ENCODE measurements at regions not wholly inside any gene's neighbourhood (a gene's known extent, or its start where the extent isn't known, plus 50 kb on each side); places are given as distances from the start of the nearest gene placed in this dataset.

DNA sequence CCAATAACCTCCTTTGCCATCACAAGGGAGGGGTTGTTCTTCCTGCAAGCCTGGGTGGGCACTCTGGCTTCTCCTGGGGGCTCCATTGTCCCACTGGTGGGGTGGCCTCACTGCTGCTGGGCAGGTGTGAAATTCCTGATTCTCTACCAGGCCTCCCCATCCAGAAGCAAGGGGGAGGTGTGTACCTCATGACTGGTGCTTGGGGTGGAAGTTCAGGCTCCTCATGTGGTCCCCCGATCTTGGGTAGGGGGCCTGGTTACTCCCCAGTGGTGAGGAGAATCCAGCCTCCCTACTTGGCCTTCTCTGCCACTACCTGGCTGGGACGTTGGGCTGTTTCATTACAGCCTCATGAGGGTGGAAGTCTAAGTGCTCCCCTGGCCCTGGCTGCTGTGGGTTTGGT is 433.9 kb downstream of the IRX2 start:
- no peak overlapping the region for H3K4me3 ChIP-seq
- no peaks in the 10 kb centered on the region for H3K9me3 ChIP-seq
- no peaks in the 10 kb centered on the region for H3K36me3 ChIP-seq
- no peaks in the 10 kb centered on the region for H3K4me1 ChIP-seq
- intact Hi-C loops (cut with DNase I), result no loop called here
- H3K27me3 ChIP-seq, result no peaks in the 10 kb centered on the region
- TF ChIP-seq, protein P1, sequence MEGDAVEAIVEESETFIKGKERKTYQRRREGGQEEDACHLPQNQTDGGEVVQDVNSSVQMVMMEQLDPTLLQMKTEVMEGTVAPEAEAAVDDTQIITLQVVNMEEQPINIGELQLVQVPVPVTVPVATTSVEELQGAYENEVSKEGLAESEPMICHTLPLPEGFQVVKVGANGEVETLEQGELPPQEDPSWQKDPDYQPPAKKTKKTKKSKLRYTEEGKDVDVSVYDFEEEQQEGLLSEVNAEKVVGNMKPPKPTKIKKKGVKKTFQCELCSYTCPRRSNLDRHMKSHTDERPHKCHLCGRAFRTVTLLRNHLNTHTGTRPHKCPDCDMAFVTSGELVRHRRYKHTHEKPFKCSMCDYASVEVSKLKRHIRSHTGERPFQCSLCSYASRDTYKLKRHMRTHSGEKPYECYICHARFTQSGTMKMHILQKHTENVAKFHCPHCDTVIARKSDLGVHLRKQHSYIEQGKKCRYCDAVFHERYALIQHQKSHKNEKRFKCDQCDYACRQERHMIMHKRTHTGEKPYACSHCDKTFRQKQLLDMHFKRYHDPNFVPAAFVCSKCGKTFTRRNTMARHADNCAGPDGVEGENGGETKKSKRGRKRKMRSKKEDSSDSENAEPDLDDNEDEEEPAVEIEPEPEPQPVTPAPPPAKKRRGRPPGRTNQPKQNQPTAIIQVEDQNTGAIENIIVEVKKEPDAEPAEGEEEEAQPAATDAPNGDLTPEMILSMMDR (IDR thresholded peaks at IDR 0.05), result no peak
- no peak for ATAC-seq
- H3K27ac ChIP-seq, result no peak overlapping the region
- no peak for DNase-seq

DNA sequence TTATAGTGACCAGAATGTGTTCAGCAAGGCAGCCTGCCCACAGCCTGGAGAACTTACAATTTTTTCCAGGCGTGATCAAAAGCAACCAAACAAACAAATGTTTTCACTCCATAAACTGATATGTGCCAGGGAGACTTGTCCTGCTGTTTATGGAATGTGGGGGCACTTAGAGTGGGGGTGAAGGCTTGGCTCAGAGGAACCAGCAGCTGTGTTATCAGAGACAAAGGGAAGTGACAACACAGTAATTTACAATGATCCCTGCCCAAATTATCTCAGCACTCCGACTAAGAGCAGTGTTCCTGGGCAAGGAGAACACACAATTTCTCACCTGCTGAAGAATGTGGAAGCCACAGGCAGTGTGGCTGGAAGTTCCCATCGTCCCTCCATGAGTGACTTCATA is 429.1 kb upstream of the IRX4 start:
- TF ChIP-seq, protein P1 (IDR thresholded peaks at IDR 0.05), result no peak
- no peaks in the 10 kb centered on the region for H3K9me3 ChIP-seq
- intact Hi-C loops (cut with DNase I), result no loop called here
- no peak overlapping the region for H3K4me3 ChIP-seq
- ATAC-seq (no peak), DNase-seq (no peak)
- no peak overlapping the region for H3K27ac ChIP-seq
- no peaks in the 10 kb centered on the region for H3K36me3 ChIP-seq
- no peaks in the 10 kb centered on the region for H3K4me1 ChIP-seq
- H3K27me3 ChIP-seq, result no peaks in the 10 kb centered on the region

DNA sequence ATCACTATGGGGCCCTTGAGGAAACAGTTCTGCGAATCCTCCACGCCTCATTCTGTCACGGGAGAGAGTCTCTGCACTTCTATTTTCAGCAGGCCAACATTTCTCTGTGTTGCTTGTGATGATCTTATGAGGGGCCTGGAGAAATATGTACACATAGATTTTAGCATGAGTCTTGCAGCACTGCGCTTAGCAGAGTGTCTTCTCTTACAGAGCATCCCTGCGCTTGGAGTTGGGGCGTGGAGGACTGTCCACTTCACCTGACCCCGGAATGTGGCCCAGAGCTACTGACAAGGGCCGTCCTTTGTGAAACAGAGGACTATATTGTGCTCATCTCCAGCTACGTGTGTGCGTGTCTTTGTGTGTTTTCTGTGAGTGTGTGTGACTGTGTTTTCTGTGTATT is 428.2 kb upstream of the IRX4 start:
- TF ChIP-seq, protein P1 (IDR thresholded peaks at IDR 0.05), result no peak
- Histone ChIP-seq H3K4me1 (no peaks in the 10 kb centered on the region), H3K4me3 (no peak overlapping the region), H3K27me3 (no peaks in the 10 kb centered on the region), H3K36me3 (no peaks in the 10 kb centered on the region), H3K9me3 (no peaks in the 10 kb centered on the region), H3K27ac (no peak overlapping the region)
- intact Hi-C loops (cut with DNase I), result no loop called here
- ATAC-seq, result no peak
- no peak for DNase-seq

DNA sequence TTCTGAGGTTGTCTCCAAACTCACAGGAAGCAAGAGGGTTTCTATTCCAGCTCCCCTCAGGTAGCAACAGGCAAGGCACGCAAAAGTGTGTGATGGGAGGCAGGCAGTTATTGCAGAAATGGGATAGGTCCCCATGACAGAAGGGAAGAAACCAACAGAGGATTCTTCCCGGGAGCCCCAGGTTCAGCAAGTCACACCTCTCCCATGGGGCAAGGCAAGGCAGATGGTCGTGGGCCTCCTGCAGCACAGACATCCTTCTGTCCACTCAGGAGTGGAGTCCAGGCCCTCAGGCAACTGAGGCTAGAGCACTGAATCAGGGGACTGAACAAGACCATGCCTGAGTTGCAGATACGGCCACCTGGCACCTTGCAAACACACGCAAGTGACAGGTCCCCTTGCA is 424.9 kb upstream of the IRX4 start:
- no peaks in the 10 kb centered on the region for H3K27me3 ChIP-seq
- intact Hi-C loops (cut with DNase I), result no loop called here
- no peak for DNase-seq
- no peaks in the 10 kb centered on the region for H3K9me3 ChIP-seq
- TF ChIP-seq, protein P1 (IDR thresholded peaks at IDR 0.05), result no peak
- no peak for ATAC-seq
- no peaks in the 10 kb centered on the region for H3K4me1 ChIP-seq
- H3K27ac ChIP-seq, result no peak overlapping the region
- H3K4me3 ChIP-seq, result no peak overlapping the region
- no peaks in the 10 kb centered on the region for H3K36me3 ChIP-seq

DNA sequence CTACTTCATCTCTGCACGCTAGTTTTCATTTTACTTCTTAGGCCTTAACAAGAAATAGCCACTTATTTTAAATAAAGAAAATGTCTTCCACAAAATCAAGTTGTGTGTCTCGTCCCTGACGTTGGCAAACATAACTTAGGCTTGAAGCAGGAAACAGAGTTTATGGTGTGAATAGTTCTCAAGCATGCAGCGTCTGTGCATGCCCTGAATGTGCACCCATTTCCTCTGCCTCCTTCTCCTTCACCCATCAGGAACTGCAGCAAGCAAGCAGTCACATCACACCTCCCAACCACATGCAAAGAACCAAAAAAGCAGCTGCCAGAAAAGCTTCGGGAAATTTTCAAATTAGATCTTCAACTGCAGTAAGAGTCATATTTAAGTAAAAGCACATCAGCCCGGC is 424.0 kb upstream of the IRX4 start:
- Histone ChIP-seq H3K27ac (no peak overlapping the region), H3K4me3 (no peak overlapping the region), H3K36me3 (no peaks in the 10 kb centered on the region), H3K27me3 (no peaks in the 10 kb centered on the region), H3K9me3 (no peaks in the 10 kb centered on the region), H3K4me1 (no peaks in the 10 kb centered on the region)
- DNase-seq (no peak), ATAC-seq (no peak)
- intact Hi-C loops (cut with DNase I), result no loop called here
- TF ChIP-seq, protein P1 (IDR thresholded peaks at IDR 0.05), result no peak

DNA sequence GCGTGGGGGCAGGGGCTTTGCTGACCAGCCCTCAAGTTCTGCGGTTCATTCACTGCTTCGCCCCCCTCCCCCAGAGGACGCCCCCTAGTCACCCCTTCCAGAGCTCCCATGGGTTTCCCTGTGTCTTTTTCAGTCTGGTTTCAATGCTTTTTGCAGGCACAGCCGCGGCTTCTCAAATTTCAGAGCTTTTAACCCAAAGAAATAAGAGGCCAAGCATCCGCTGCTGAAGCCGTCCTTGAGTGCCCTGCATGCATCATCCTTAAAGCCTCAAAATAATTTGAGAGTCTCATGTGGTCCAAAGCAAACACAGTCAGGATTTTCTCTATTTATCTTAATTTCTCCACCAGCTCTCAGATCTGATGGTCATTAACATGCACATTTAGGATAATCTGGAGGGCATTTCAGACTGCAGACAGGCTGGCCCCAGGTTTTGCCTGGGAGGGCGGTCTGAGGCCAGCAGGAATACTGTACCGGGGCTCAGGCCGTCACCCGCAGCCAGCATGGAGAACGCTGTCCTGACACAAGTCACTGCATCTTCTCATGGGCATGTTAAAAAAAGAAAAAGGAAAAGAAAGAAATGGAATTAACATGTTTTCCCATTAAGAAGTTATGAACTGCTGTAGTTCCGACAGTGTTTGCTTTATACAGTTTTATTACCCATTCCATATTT is 420.8 kb upstream of the IRX4 start:
- no peaks in the 10 kb centered on the region for H3K4me1 ChIP-seq
- H3K9me3 ChIP-seq, result no peaks in the 10 kb centered on the region
- no peak overlapping the region for H3K27ac ChIP-seq
- no peak overlapping the region for H3K4me3 ChIP-seq
- DNase-seq (no peak), ATAC-seq (no peak)
- H3K36me3 ChIP-seq, result no peaks in the 10 kb centered on the region
- no peaks in the 10 kb centered on the region for H3K27me3 ChIP-seq
- TF ChIP-seq, protein P1 (IDR thresholded peaks at IDR 0.05), result no peak
- intact Hi-C loops (cut with DNase I), result no loop called here

Measured in upper lobe of right lung (tissue), 1 donor.